C4-2B (cell line): ENCODE measurements at regions not wholly inside any gene's neighbourhood (a gene's known extent, or its start where the extent isn't known, plus 50 kb on each side); places are given as distances from the start of the nearest gene placed in this dataset.

Experiments used
- ZFX ChIP-seq: fragments of 450-650 bp; IDR thresholded peaks from 2 replicates; pipeline ENCODE4 v1.6.1; 2017
- TF ChIP-seq, protein P1 (sequence below): fragments of 450-650 bp; conservative IDR thresholded peaks from 2 replicates; pipeline ENCODE4 v1.5.1; 2017; ENCODE audit warnings: mild to moderate bottlenecking

DNA sequence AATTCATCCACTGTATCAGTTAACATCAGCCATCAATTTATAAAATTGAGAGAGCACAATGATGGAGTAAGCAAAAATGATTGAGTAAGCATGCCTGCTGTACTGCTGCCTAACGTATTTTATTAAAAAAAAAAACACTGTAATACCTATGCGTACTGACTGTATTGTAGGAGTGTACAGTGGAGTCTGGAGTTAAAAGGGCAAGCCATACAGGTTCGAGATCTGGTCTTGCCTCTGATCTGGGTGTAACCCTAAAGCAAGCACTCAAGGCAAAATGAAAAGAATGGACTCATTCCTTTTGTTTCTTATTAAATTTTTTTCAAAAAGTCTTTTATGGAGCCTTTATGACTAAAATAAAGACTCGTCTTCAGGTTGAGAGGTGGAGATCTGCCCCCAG, 894.2 kb upstream of the INTU start:
- TF ChIP-seq, protein P1, sequence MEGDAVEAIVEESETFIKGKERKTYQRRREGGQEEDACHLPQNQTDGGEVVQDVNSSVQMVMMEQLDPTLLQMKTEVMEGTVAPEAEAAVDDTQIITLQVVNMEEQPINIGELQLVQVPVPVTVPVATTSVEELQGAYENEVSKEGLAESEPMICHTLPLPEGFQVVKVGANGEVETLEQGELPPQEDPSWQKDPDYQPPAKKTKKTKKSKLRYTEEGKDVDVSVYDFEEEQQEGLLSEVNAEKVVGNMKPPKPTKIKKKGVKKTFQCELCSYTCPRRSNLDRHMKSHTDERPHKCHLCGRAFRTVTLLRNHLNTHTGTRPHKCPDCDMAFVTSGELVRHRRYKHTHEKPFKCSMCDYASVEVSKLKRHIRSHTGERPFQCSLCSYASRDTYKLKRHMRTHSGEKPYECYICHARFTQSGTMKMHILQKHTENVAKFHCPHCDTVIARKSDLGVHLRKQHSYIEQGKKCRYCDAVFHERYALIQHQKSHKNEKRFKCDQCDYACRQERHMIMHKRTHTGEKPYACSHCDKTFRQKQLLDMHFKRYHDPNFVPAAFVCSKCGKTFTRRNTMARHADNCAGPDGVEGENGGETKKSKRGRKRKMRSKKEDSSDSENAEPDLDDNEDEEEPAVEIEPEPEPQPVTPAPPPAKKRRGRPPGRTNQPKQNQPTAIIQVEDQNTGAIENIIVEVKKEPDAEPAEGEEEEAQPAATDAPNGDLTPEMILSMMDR = no peak
- TF ChIP-seq ZFX = no peak
